ENCODE measurements at regions not wholly inside any gene's neighbourhood (a gene's known extent, or its start where the extent isn't known, plus 50 kb on each side); places are given as distances from the start of the nearest gene placed in this dataset.

DNA sequence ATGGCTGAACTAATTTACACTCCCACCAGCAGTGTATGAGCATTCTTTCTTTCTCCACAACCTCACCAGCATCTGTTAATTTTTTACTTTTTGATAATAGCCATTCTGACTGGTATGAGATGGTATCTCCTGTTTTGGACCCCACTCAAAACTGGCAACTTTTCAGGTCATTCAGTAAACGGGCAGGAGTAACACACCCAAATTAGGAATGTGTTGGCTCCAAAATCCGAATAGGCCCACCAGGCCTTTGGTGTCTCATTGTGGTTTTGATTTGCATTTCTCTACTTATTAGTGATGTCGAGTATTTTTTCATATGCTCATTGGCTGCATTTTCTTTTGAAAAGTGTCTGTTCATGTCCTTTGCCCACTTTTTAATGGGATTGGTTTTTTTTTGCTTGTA is 517.1 kb downstream of the TMEM232 start:
- Histone ChIP-seq H3K4me1 (ENCODE audit: control insufficient read depth, insufficient read depth, low read length) (no peaks in the 10 kb centered on the region), H3K79me1 (ENCODE audit: low read depth in 1 of 2, low read length in 2 of 2) (no peaks in the 10 kb centered on the region), H2BK5ac (ENCODE audit: low read depth, low read length, poor library complexity, severe bottlenecking) (no peak overlapping the region), H4K20me1 (ENCODE audit: insufficient read depth, low read length) (no peaks in the 10 kb centered on the region), H3K23ac (ENCODE audit: low read depth, low read length) (no peak overlapping the region), H3K18ac (ENCODE audit: low read depth, low read length) (no peak overlapping the region), H2BK20ac (ENCODE audit: low read depth, low read length) (no peak overlapping the region), H3K56ac (ENCODE audit: extremely low read depth, insufficient read depth, low read length) (no peak overlapping the region), H3K9me1 (ENCODE audit: insufficient read depth, low read length) (no peaks in the 10 kb centered on the region), H2AK9ac (replicated peaks; ENCODE audit: low read depth, low read length, poor library complexity) (no peak overlapping the region), H4K91ac (ENCODE audit: insufficient read depth, low read depth, low read length) (no peak overlapping the region), H2BK120ac (ENCODE audit: low read depth, low read length) (no peak overlapping the region), H3K27ac (ENCODE audit: insufficient read depth, low read length) (no peak overlapping the region), H2AFZ (replicated peaks; ENCODE audit: low read length, poor library complexity) (no peak overlapping the region), H2AK5ac (ENCODE audit: low read depth, low read length) (no peak overlapping the region), H4K8ac (ENCODE audit: low read depth in 2 of 2, low read length in 2 of 2) (no peak overlapping the region), H3K4me3 (ENCODE audit: insufficient read depth, low read depth, low read length) (no peak overlapping the region), H3K14ac (replicated peaks; ENCODE audit: low read depth, low read length) (no peak overlapping the region), H3K27me3 (ENCODE audit: control insufficient read depth, insufficient read depth, low read length) (no peaks in the 10 kb centered on the region), H3K9ac (ENCODE audit: low read depth, low read length) (no peak overlapping the region), H2BK15ac (ENCODE audit: low read depth, low read length) (no peak overlapping the region), H3K9me3 (ENCODE audit: control insufficient read depth, insufficient read depth, low read length) (peaks cover 8% of the 10 kb centered on the region), H4K5ac (ENCODE audit: low read depth, low read length) (no peak overlapping the region), H3K4me2 (ENCODE audit: low read depth, low read length) (no peak overlapping the region), H3K4ac (ENCODE audit: low read depth, low read length) (no peak overlapping the region), H3K36me3 (ENCODE audit: control insufficient read depth, insufficient read depth, low read length) (no peaks in the 10 kb centered on the region)
- WGBS, 2 experiments (ENCODE audit: extremely low coverage in 2 of 2, insufficient read length in 1 of 2) = no CpG with 5 or more reads among the region's 3 CpGs
- ATAC-seq (ENCODE audit: low read depth) (no peak), DNase-seq (no peak)
- no TSS peak for BruUV-seq (replicated peaks)
- in situ Hi-C loops (cut with MboI; ENCODE audit: low sequenced_read_pairs) (no loop called here), intact Hi-C loops (cut with micrococcal nuclease) (no loop called here), dilution Hi-C loops (cut with HindIII; ENCODE audit: low sequenced_read_pairs, unreplicated experiment) (no loop called here)
- ChIA-PET CTCF (no interaction called here), POLR2A (ENCODE audit: unreplicated experiment) (no interaction called here)
- TF ChIP-seq POLR2A (IDR thresholded peaks at IDR 0.05; ENCODE audit: low read depth, low read length) (no peak), CHD1 (IDR thresholded peaks at IDR 0.05; ENCODE audit: low read depth, low read length) (no peak), MAFK (IDR thresholded peaks at IDR 0.05; ENCODE audit: low read depth, low read length) (no peak), CTCF (conservative IDR thresholded peaks at IDR 0.05; ENCODE audit: low read depth, low read length) (no peak), RCOR1 (IDR thresholded peaks at IDR 0.05; ENCODE audit: insufficient replicate concordance, low read length) (no peak), FOS (IDR thresholded peaks at IDR 0.05; ENCODE audit: low read depth, low read length) (no peak), RAD21 (IDR thresholded peaks at IDR 0.05; ENCODE audit: low read length) (no peak)
- TF ChIP-seq, protein P1, sequence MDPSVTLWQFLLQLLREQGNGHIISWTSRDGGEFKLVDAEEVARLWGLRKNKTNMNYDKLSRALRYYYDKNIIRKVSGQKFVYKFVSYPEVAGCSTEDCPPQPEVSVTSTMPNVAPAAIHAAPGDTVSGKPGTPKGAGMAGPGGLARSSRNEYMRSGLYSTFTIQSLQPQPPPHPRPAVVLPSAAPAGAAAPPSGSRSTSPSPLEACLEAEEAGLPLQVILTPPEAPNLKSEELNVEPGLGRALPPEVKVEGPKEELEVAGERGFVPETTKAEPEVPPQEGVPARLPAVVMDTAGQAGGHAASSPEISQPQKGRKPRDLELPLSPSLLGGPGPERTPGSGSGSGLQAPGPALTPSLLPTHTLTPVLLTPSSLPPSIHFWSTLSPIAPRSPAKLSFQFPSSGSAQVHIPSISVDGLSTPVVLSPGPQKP (IDR thresholded peaks at IDR 0.05; ENCODE audit: borderline replicate concordance, low read depth, low read length) = no peak

Measured in IMR-90 (cell line).